GM23338 (cell line): ENCODE measurements at regions not wholly inside any gene's neighbourhood (a gene's known extent, or its start where the extent isn't known, plus 50 kb on each side); places are given as distances from the start of the nearest gene placed in this dataset.
A peak's percentile ranks its signal among the peaks of the same experiment; 100 is the strongest.

Source experiments
- CREB1 ChIP-seq: fragments of 250-450 bp; sonication (Bioruptor Pico); IDR thresholded peaks from 2 replicates; pipeline ENCODE4 v1.5.0; 2020; ENCODE audit warnings: low read depth, mild to moderate bottlenecking, moderate library complexity
- ETS1 ChIP-seq: IDR thresholded peaks from 2 replicates; pipeline ENCODE4 v1.6.1; 2016; ENCODE audit warnings: antibody characterized with exemption
- EZH2 ChIP-seq: fragments of 200-600 bp; sonication (generic); IDR thresholded peaks from one replicate; pipeline ENCODE4 v1.8.0; 2017; ENCODE audit warnings: antibody characterized with exemption, mild to moderate bottlenecking, low read depth; ENCODE audit not compliant: unreplicated experiment
- EZH2phosphoT487 ChIP-seq: fragments of 200-600 bp; sonication (generic); IDR thresholded peaks from one replicate; pipeline ENCODE4 v1.8.1; 2018; ENCODE audit warnings: antibody characterized with exemption; ENCODE audit not compliant: unreplicated experiment
- JUNB ChIP-seq: IDR thresholded peaks from one replicate; pipeline ENCODE4 v1.6.1; 2016; ENCODE audit warnings: antibody characterized with exemption; ENCODE audit not compliant: unreplicated experiment
- NANOG ChIP-seq: IDR thresholded peaks from 2 replicates; pipeline ENCODE4 v1.6.1; 2016; ENCODE audit warnings: antibody characterized with exemption, borderline replicate concordance
- POLR2AphosphoS5 ChIP-seq: IDR thresholded peaks from 2 replicates; pipeline ENCODE4 v1.6.1; 2016; ENCODE audit warnings: antibody characterized with exemption, low read depth
- ZNF114 ChIP-seq: fragments of 250-450 bp; sonication (Bioruptor Pico); IDR thresholded peaks from 2 replicates; pipeline ENCODE4 v1.5.0; 2020; ENCODE audit warnings: mild to moderate bottlenecking, moderate library complexity
- TF ChIP-seq, protein P1 (sequence below), 2 experiments: fragments of 200-600 bp in 1 of 2; sonication (generic) in 1 of 2; conservative IDR thresholded peaks; 2 replicates each; pipeline versions ENCODE4 v1.5.1 to v1.6.1; 2016 to 2017; ENCODE audit warnings: antibody characterized with exemption in 2 of 2, low read depth in 2 of 2, mild to moderate bottlenecking in 2 of 2, moderate library complexity in 1 of 2
- TF ChIP-seq, protein P2 (sequence below): IDR thresholded peaks from one replicate; pipeline ENCODE4 v1.6.1; 2018; ENCODE audit warnings: antibody characterized with exemption; ENCODE audit not compliant: unreplicated experiment

- TF ChIP-seq, protein P1, sequence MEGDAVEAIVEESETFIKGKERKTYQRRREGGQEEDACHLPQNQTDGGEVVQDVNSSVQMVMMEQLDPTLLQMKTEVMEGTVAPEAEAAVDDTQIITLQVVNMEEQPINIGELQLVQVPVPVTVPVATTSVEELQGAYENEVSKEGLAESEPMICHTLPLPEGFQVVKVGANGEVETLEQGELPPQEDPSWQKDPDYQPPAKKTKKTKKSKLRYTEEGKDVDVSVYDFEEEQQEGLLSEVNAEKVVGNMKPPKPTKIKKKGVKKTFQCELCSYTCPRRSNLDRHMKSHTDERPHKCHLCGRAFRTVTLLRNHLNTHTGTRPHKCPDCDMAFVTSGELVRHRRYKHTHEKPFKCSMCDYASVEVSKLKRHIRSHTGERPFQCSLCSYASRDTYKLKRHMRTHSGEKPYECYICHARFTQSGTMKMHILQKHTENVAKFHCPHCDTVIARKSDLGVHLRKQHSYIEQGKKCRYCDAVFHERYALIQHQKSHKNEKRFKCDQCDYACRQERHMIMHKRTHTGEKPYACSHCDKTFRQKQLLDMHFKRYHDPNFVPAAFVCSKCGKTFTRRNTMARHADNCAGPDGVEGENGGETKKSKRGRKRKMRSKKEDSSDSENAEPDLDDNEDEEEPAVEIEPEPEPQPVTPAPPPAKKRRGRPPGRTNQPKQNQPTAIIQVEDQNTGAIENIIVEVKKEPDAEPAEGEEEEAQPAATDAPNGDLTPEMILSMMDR (conservative IDR thresholded peaks at IDR 0.05; ENCODE audit: low read depth in 2 of 2), result no peak
- TF ChIP-seq POLR2AphosphoS5 (no peak), EZH2phosphoT487 (no peak), EZH2 (no peak), CREB1 (no peak), JUNB (no peak), ETS1 (no peak), ZNF114 (no peak), NANOG (0 out of 2 replicates have a peak, but pooled peaks have one; percentile 11)
- TF ChIP-seq, protein P2, sequence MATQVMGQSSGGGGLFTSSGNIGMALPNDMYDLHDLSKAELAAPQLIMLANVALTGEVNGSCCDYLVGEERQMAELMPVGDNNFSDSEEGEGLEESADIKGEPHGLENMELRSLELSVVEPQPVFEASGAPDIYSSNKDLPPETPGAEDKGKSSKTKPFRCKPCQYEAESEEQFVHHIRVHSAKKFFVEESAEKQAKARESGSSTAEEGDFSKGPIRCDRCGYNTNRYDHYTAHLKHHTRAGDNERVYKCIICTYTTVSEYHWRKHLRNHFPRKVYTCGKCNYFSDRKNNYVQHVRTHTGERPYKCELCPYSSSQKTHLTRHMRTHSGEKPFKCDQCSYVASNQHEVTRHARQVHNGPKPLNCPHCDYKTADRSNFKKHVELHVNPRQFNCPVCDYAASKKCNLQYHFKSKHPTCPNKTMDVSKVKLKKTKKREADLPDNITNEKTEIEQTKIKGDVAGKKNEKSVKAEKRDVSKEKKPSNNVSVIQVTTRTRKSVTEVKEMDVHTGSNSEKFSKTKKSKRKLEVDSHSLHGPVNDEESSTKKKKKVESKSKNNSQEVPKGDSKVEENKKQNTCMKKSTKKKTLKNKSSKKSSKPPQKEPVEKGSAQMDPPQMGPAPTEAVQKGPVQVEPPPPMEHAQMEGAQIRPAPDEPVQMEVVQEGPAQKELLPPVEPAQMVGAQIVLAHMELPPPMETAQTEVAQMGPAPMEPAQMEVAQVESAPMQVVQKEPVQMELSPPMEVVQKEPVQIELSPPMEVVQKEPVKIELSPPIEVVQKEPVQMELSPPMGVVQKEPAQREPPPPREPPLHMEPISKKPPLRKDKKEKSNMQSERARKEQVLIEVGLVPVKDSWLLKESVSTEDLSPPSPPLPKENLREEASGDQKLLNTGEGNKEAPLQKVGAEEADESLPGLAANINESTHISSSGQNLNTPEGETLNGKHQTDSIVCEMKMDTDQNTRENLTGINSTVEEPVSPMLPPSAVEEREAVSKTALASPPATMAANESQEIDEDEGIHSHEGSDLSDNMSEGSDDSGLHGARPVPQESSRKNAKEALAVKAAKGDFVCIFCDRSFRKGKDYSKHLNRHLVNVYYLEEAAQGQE, result no peak
These were observed 304.8 kb upstream of the FSIP2 start for GRCh38 chr2:185433824-185434223.
